ENCODE measurements at regions not wholly inside any gene's neighbourhood (a gene's known extent, or its start where the extent isn't known, plus 50 kb on each side); places are given as distances from the start of the nearest gene placed in this dataset.

DNA sequence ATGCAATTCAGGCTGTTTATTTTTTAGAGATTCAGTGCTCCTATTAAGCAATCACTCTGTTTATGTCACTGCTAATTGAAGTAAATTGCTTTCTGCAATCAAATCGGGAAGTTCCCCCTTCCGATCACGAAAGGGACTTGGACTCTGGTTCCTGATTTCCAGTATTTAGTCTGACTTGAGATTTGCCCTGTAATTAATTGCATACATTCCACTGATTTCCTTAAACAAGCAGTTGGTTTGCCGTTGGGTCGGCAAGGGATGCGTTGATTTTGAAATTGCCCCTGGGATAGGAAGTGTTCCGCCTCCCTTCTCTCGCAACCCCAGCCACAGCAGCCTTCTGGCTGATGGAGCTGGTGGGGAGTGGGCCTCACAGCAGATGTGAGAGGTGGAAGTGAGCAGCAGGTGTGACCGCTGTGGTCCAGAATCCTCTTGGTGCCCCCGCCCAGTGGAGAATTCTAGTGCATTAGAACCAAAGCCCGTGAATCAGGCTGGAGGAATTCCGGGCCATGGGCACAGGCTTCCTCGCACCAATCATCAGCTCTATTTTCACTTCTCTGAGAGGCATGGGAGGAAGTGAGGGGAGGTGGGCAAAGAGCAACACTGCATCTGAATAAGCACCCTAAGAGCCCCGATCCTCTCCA lies 102.5 kb downstream of the SPRY4 start:
- no peaks in the 10 kb centered on the region for H3K9me2 ChIP-seq
- H3K9ac ChIP-seq: no peak overlapping the region
- TF ChIP-seq SMC3 (IDR thresholded peaks at IDR 0.05; ENCODE audit: low read depth, low read length) (no peak), FOXM1 (IDR thresholded peaks at IDR 0.05; ENCODE audit: low read depth) (no peak), RCOR1 (IDR thresholded peaks at IDR 0.05; ENCODE audit: low read length) (no peak), YY1 (IDR thresholded peaks at IDR 0.05; ENCODE audit: low read depth) (no peak)
- TF ChIP-seq, protein P1, sequence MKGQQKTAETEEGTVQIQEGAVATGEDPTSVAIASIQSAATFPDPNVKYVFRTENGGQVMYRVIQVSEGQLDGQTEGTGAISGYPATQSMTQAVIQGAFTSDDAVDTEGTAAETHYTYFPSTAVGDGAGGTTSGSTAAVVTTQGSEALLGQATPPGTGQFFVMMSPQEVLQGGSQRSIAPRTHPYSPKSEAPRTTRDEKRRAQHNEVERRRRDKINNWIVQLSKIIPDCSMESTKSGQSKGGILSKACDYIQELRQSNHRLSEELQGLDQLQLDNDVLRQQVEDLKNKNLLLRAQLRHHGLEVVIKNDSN (IDR thresholded peaks at IDR 0.05; ENCODE audit: borderline replicate concordance, low read depth): no peak
- TF ChIP-seq, protein P2, sequence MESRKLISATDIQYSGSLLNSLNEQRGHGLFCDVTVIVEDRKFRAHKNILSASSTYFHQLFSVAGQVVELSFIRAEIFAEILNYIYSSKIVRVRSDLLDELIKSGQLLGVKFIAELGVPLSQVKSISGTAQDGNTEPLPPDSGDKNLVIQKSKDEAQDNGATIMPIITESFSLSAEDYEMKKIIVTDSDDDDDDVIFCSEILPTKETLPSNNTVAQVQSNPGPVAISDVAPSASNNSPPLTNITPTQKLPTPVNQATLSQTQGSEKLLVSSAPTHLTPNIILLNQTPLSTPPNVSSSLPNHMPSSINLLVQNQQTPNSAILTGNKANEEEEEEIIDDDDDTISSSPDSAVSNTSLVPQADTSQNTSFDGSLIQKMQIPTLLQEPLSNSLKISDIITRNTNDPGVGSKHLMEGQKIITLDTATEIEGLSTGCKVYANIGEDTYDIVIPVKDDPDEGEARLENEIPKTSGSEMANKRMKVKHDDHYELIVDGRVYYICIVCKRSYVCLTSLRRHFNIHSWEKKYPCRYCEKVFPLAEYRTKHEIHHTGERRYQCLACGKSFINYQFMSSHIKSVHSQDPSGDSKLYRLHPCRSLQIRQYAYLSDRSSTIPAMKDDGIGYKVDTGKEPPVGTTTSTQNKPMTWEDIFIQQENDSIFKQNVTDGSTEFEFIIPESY (IDR thresholded peaks at IDR 0.05; ENCODE audit: borderline replicate concordance, low read depth): no peak
- no peak overlapping the region for H2AFZ ChIP-seq (ENCODE audit: low read depth)
- H3K4me1 ChIP-seq (ENCODE audit: control insufficient read depth in 1 of 2, insufficient read depth in 2 of 2, low read depth in 1 of 2, low read length in 1 of 2): peaks cover 0 to 5% of the 10 kb centered on the region in 2 experiments; a peak in 1 of 4 replicates
- no peak overlapping the region for H3K4me3 ChIP-seq (ENCODE audit: low read depth in 2 of 2, low read length in 1 of 2)
- no peak for DNase-seq
- H3K9me3 ChIP-seq: no peaks in the 10 kb centered on the region
- H3F3A ChIP-seq (replicated peaks; ENCODE audit: insufficient read depth): no peaks in the 10 kb centered on the region
- WGBS (ENCODE audit: low lambda C conversion rate): 96% methylated on average over 13 of the region's 14 CpGs
- H3K79me2 ChIP-seq (ENCODE audit: insufficient read depth): no peaks in the 10 kb centered on the region
- no peaks in the 10 kb centered on the region for H3K27me3 ChIP-seq (ENCODE audit: insufficient read depth)
- H3K27ac ChIP-seq (ENCODE audit: low read depth in 2 of 2, low read length in 1 of 2): no peak overlapping the region
- H3K4me2 ChIP-seq: no peak overlapping the region
- POLR2A ChIA-PET: no interaction called here
- CTCF ChIA-PET: interaction anchor here (1.6 to 2.6 kb wide), 2 partner anchors 11 to 327 kb away, joined by 4 to 6 read pairs; no protein-coding TSS in a partner anchor
- no peaks in the 10 kb centered on the region; the same call in 1 of the 2 replicates for H4K20me1 ChIP-seq (ENCODE audit: insufficient read depth)
- no peaks in the 10 kb centered on the region for H3K36me3 ChIP-seq (replicated peaks in 1 of 2; ENCODE audit: control insufficient read depth in 1 of 2, insufficient read depth in 2 of 2, low read length in 1 of 2)

DNA sequence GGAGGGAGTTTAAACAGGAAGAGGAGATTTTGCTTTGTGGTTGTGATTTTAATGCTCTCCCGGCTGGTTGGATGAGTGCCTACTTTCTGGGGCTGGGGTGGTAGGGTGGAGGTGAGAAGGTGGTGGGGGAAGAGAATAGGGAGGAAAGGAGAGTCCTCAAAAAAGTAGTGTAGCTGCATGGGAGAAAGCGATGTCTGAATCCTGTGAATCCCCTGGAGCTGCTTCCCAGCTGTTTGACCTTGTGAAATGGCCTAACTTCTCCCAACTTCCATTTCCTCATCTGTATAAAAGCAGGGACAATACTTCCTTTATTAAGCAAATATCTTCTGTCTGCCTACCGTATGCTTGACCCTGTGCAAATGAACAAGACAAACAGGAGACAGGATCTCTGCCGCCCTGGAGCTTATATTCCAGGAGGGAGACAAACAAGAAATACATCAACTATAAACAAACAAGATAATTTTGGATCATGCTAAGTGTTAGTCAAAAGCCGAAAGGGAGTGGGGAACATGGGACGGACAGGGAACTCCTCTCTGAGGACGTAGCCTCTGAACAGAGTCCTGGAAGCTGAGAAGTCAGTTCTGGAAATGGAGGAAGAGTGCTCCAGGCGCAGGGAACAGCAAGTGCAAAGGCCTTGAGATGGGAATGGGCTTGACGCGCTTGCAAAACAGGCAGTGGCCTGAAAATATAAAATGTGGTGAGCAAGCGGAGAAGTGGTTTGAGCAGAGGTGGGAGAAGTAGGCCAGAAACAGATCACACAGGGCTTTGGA lies 103.5 kb downstream of the SPRY4 start:
- no peak overlapping the region for H2AFZ ChIP-seq (ENCODE audit: low read depth)
- CTCF ChIA-PET: interaction anchor here (0.9 to 2.6 kb wide), 2 partner anchors 10 to 41 kb away, joined by 3 to 6 read pairs; no protein-coding TSS in a partner anchor
- TF ChIP-seq GABPA (IDR thresholded peaks at IDR 0.05; ENCODE audit: low read depth): no peak
- TF ChIP-seq MEF2A (IDR thresholded peaks at IDR 0.05; ENCODE audit: borderline replicate concordance, low read depth): no peak
- TF ChIP-seq, protein P3, sequence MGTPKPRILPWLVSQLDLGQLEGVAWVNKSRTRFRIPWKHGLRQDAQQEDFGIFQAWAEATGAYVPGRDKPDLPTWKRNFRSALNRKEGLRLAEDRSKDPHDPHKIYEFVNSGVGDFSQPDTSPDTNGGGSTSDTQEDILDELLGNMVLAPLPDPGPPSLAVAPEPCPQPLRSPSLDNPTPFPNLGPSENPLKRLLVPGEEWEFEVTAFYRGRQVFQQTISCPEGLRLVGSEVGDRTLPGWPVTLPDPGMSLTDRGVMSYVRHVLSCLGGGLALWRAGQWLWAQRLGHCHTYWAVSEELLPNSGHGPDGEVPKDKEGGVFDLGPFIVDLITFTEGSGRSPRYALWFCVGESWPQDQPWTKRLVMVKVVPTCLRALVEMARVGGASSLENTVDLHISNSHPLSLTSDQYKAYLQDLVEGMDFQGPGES (IDR thresholded peaks at IDR 0.05; ENCODE audit: low read depth, low read length): no peak
- TF ChIP-seq, protein P4, sequence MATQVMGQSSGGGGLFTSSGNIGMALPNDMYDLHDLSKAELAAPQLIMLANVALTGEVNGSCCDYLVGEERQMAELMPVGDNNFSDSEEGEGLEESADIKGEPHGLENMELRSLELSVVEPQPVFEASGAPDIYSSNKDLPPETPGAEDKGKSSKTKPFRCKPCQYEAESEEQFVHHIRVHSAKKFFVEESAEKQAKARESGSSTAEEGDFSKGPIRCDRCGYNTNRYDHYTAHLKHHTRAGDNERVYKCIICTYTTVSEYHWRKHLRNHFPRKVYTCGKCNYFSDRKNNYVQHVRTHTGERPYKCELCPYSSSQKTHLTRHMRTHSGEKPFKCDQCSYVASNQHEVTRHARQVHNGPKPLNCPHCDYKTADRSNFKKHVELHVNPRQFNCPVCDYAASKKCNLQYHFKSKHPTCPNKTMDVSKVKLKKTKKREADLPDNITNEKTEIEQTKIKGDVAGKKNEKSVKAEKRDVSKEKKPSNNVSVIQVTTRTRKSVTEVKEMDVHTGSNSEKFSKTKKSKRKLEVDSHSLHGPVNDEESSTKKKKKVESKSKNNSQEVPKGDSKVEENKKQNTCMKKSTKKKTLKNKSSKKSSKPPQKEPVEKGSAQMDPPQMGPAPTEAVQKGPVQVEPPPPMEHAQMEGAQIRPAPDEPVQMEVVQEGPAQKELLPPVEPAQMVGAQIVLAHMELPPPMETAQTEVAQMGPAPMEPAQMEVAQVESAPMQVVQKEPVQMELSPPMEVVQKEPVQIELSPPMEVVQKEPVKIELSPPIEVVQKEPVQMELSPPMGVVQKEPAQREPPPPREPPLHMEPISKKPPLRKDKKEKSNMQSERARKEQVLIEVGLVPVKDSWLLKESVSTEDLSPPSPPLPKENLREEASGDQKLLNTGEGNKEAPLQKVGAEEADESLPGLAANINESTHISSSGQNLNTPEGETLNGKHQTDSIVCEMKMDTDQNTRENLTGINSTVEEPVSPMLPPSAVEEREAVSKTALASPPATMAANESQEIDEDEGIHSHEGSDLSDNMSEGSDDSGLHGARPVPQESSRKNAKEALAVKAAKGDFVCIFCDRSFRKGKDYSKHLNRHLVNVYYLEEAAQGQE (IDR thresholded peaks at IDR 0.05; ENCODE audit: low read depth, low read length): no peak
- no peak for TF ChIP-seq TEAD4 (IDR thresholded peaks at IDR 0.05; ENCODE audit: borderline replicate concordance, insufficient read depth)
- TF ChIP-seq MXI1 (IDR thresholded peaks at IDR 0.05; ENCODE audit: low read depth, low read length): no peak
- no peak for TF ChIP-seq TAF1 (IDR thresholded peaks at IDR 0.05; ENCODE audit: borderline replicate concordance, low read depth, low read length)
- TF ChIP-seq, protein P5, sequence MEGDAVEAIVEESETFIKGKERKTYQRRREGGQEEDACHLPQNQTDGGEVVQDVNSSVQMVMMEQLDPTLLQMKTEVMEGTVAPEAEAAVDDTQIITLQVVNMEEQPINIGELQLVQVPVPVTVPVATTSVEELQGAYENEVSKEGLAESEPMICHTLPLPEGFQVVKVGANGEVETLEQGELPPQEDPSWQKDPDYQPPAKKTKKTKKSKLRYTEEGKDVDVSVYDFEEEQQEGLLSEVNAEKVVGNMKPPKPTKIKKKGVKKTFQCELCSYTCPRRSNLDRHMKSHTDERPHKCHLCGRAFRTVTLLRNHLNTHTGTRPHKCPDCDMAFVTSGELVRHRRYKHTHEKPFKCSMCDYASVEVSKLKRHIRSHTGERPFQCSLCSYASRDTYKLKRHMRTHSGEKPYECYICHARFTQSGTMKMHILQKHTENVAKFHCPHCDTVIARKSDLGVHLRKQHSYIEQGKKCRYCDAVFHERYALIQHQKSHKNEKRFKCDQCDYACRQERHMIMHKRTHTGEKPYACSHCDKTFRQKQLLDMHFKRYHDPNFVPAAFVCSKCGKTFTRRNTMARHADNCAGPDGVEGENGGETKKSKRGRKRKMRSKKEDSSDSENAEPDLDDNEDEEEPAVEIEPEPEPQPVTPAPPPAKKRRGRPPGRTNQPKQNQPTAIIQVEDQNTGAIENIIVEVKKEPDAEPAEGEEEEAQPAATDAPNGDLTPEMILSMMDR (IDR thresholded peaks at IDR 0.05): no peak
- no peak for TF ChIP-seq CHD2 (IDR thresholded peaks at IDR 0.05; ENCODE audit: low read length, partially characterized antibody)

More for the DNA sequence above, 103.5 kb downstream of the SPRY4 start:
- H3K9me2 ChIP-seq: no peaks in the 10 kb centered on the region
- WGBS (ENCODE audit: low lambda C conversion rate): 89% methylated on average over 11 of the region's 11 CpGs
- H3K79me2 ChIP-seq (ENCODE audit: insufficient read depth): no peaks in the 10 kb centered on the region
- peaks cover 11% of the 10 kb centered on the region for H3F3A ChIP-seq (replicated peaks; ENCODE audit: insufficient read depth)
- DNase-seq: no peak
- H3K4me3 ChIP-seq (ENCODE audit: low read depth in 2 of 2, low read length in 1 of 2): no peak overlapping the region
- POLR2A ChIA-PET: no interaction called here
- no peak overlapping the region for H3K4me2 ChIP-seq
- no peaks in the 10 kb centered on the region for H3K9me3 ChIP-seq
- no peaks in the 10 kb centered on the region for H3K27me3 ChIP-seq (ENCODE audit: insufficient read depth)
- no peak overlapping the region for H3K27ac ChIP-seq (ENCODE audit: low read depth in 2 of 2, low read length in 1 of 2)
- no peak overlapping the region for H3K9ac ChIP-seq
- H3K36me3 ChIP-seq (replicated peaks in 1 of 2; ENCODE audit: control insufficient read depth in 1 of 2, insufficient read depth in 2 of 2, low read length in 1 of 2): no peaks in the 10 kb centered on the region
- peaks cover 2% of the 10 kb centered on the region; the same call in 1 of the 2 replicates for H4K20me1 ChIP-seq (ENCODE audit: insufficient read depth)
- H3K4me1 ChIP-seq (ENCODE audit: control insufficient read depth in 1 of 2, insufficient read depth in 2 of 2, low read depth in 1 of 2, low read length in 1 of 2): peaks cover 5% of the 10 kb centered on the region in 2 experiments; a peak in 3 of 4 replicates

All from SK-N-SH (cell line).